ENCODE measurements at regions not wholly inside any gene's neighbourhood (a gene's known extent, or its start where the extent isn't known, plus 50 kb on each side); places are given as distances from the start of the nearest gene placed in this dataset.

DNA sequence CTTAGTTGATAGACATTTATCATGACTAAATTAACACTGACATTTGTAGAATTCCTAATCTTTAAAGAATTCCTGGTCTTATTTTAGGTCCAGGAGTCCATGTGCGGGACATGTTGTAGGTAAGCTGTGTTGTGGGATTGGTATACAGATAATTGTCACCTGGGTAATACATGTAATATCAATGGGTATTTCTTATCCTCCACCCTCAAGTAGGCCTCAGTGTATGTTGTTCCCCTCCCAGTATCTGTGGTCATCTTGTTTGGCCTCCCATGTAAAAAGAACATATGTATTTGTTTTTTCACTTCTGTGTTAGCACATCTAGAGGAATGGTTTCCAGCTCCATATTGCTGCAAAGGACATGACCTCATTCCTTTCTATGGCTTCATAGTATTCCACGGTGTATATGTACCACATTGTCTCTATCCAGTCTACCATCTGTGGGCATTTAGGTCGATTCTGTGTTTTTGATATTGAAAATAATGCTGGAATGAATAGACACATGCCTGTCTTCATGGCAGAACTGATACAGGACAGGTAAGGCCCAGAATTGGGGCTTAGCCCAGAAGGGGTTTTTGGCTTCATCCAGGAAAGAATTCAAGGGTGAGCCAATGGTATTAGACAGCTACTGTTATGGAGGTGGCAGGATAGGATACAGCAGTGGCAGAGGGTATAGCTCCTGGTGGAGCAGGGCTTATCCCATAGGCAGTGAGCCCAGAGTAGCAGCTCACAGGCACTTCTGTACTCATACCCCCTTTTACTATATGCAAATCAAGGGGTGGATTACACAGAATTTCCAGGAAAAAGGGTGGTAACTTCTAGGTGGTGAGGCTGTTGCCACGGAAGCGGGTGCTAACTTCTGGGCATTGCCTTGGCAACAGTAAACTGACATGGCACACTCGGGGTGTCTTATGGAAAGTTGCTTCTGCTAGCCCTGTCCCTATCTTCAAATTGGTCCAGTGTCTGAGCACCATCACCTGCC lies 66.1 kb upstream of the WDR1 start:
- TF ChIP-seq, protein P1, sequence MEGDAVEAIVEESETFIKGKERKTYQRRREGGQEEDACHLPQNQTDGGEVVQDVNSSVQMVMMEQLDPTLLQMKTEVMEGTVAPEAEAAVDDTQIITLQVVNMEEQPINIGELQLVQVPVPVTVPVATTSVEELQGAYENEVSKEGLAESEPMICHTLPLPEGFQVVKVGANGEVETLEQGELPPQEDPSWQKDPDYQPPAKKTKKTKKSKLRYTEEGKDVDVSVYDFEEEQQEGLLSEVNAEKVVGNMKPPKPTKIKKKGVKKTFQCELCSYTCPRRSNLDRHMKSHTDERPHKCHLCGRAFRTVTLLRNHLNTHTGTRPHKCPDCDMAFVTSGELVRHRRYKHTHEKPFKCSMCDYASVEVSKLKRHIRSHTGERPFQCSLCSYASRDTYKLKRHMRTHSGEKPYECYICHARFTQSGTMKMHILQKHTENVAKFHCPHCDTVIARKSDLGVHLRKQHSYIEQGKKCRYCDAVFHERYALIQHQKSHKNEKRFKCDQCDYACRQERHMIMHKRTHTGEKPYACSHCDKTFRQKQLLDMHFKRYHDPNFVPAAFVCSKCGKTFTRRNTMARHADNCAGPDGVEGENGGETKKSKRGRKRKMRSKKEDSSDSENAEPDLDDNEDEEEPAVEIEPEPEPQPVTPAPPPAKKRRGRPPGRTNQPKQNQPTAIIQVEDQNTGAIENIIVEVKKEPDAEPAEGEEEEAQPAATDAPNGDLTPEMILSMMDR (IDR thresholded peaks at IDR 0.05; ENCODE audit: insufficient read depth, low read length, severe bottlenecking), result no peak
- no peak for FAIRE-seq

DNA sequence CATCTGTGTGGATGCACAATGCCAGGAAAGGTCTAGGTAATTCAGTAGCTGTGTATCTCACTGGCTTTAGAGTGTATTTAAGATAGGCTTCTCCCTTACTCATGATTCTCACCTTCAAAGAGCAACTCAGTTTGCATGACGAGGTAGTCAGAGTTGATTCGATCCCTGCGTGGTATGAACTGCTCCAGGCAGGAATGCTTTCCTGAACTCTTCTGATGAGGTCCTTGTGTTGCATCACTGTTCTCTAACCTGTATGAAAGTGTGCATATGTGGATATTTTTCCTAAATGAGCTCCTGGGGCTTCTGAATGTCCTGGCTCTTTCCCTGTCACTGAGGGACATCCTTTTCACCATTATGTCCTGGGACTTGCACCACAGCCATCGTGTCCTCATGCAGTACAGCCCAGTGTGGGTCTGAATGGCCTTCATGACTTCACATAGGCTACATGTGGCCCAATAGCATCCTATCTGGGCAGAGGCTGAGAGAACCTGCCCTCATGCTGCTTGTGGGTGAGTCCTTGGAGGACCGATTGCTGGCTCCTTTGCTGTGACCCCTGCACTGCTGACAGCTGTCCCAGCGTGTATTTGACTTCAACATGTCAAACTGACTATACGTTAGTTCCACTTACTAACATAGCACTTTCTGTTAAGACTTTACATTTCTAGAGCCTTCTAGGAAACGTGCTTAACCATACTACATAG lies 65.3 kb upstream of the WDR1 start:
- no peaks in the 10 kb centered on the region for H3K36me3 ChIP-seq (ENCODE audit: control insufficient read depth, insufficient read depth, low read length)
- TF ChIP-seq, protein P1 (IDR thresholded peaks at IDR 0.05; ENCODE audit: insufficient read depth, low read length, severe bottlenecking), result no peak
- no peak for FAIRE-seq
- no peak overlapping the region for H3K4me3 ChIP-seq (ENCODE audit: low read depth, low read length)
- H3K27me3 ChIP-seq (ENCODE audit: control insufficient read depth, insufficient read depth, low read length), result no peaks in the 10 kb centered on the region
- no peak for DNase-seq (ENCODE audit: low read depth)

More for the DNA sequence above, 66.1 kb upstream of the WDR1 start:
- no peaks in the 10 kb centered on the region for H3K36me3 ChIP-seq (ENCODE audit: control insufficient read depth, insufficient read depth, low read length)
- no peak for DNase-seq (ENCODE audit: low read depth)
- no peaks in the 10 kb centered on the region for H3K27me3 ChIP-seq (ENCODE audit: control insufficient read depth, insufficient read depth, low read length)
- no peak overlapping the region for H3K4me3 ChIP-seq (ENCODE audit: low read depth, low read length)

DNA sequence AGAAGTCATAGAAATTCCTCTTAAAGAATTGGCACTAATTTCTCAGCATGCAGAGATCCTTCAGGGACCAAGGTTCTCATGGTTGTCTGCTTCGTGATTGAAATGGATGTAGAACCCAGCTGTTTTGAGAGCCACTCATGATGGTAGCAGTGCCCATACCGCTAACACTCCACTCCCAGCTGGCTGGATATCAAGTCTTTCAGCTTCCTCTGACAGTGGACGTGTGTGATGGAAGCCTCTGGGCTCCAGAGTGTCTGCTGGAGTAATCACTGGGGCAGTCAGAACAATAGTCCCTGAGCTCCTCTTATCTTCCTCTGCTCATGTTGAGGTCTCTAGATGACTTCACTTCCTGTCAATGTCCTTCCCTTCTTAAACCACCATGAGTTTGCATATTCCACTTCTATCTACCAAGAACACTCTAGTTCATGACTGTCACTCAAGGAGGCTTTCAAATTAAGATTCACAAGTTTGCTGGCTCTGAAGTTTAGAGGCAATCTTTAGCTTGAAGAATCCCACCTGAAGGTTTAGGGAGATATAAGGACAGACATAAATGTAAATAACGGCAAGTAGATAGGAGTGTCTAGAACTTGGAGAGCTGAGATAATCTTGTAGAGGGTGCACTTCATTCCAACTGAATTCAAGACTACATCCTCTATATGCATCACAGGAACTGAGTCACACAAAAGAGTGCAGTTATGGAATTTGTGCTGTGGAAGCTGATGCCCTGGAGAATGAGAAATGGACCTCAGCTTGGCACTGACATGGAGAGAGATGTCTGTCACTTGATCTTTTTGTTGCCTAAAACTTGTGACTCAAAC lies 64.5 kb upstream of the WDR1 start:
- TF ChIP-seq, protein P1 (IDR thresholded peaks at IDR 0.05; ENCODE audit: insufficient read depth, low read length, severe bottlenecking), result no peak
- peak; percentile 40 for FAIRE-seq
- peak; percentile 70 for DNase-seq (ENCODE audit: low read depth)
- no peaks in the 10 kb centered on the region for H3K36me3 ChIP-seq (ENCODE audit: control insufficient read depth, insufficient read depth, low read length)
- no peaks in the 10 kb centered on the region for H3K27me3 ChIP-seq (ENCODE audit: control insufficient read depth, insufficient read depth, low read length)
- no peak overlapping the region for H3K4me3 ChIP-seq (ENCODE audit: low read depth, low read length)

DNA sequence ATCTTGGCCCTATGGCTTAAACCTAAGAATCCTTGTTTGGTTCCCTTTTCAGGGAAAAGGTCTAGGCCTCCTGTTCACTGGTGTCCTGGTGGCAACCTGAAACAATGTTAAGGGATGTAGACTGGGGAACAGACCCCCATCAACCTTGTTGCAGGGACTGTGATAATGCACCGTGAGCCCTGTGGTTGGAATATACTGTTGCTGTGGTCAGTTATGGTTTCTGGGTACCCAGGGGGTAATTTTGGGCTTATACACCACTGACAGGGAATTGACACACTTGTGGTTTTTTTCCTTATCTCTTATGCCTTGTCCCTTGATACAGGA lies 64.0 kb upstream of the WDR1 start:
- no peaks in the 10 kb centered on the region for H3K27me3 ChIP-seq (ENCODE audit: control insufficient read depth, insufficient read depth, low read length)
- FAIRE-seq, result no peak
- DNase-seq (ENCODE audit: low read depth), result no peak
- TF ChIP-seq, protein P1 (IDR thresholded peaks at IDR 0.05; ENCODE audit: insufficient read depth, low read length, severe bottlenecking), result no peak
- H3K36me3 ChIP-seq (ENCODE audit: control insufficient read depth, insufficient read depth, low read length), result no peaks in the 10 kb centered on the region
- H3K4me3 ChIP-seq (ENCODE audit: low read depth, low read length), result no peak overlapping the region

DNA sequence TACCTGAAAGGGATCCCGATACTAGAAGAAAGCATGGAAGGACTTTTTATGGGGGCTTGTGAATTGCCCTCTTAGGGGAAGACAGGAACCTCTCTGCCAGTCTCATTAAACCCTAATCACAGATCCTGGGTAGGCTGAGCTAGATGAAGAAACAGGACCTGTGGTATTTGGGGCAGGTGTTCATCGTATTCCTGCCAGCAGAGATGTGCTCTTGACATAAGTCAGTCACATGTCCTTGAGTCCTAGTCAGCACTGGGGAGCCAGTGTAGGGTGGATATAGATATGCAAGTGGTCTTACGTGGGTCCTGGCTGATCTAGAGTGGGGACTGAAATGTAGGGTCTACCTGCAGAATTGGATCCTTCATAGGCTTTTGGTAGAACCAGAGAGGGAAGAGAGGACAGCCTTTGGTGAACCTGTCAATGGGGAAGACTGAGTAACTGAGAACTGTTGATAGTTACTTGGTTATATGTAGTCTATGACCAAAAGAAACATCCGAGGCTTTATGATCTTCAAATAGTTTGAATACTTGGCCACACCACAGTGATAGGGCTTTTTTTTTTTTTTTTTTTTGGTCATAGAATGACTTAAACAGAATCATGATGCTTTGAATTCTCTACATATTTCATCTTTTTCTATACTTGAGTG lies 63.5 kb upstream of the WDR1 start:
- FAIRE-seq (no peak), DNase-seq (ENCODE audit: low read depth) (no peak)
- Histone ChIP-seq H3K4me3 (ENCODE audit: low read depth, low read length) (no peak overlapping the region), H3K27me3 (ENCODE audit: control insufficient read depth, insufficient read depth, low read length) (no peaks in the 10 kb centered on the region), H3K36me3 (ENCODE audit: control insufficient read depth, insufficient read depth, low read length) (no peaks in the 10 kb centered on the region)
- TF ChIP-seq, protein P1 (IDR thresholded peaks at IDR 0.05; ENCODE audit: insufficient read depth, low read length, severe bottlenecking), result no peak
